ENCODE measurements at regions not wholly inside any gene's neighbourhood (a gene's known extent, or its start where the extent isn't known, plus 50 kb on each side); places are given as distances from the start of the nearest gene placed in this dataset.

DNA sequence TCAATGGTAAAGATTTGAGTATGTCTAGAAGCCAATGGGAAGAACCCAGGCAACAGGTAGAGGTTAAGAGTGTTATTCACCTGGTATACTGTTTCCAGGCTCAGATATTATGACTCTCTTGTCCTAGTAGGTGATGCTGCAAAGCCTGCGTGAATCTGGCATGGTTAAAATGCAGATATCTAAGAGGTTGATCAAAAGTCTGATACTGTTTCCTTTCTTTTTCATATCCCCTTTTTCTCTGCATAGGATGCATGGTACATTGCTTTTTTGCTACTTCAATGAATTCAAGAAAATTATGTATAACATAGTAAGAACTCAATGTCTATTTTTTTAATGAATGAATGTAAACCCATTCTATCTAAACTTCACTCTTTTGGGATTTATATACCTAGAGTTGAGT is 284.3 kb upstream of the KHDRBS2 start:
- H3K27ac Mint-ChIP-seq (ENCODE audit: unreplicated experiment), result no peak overlapping the region
- TF ChIP-seq, protein P1, sequence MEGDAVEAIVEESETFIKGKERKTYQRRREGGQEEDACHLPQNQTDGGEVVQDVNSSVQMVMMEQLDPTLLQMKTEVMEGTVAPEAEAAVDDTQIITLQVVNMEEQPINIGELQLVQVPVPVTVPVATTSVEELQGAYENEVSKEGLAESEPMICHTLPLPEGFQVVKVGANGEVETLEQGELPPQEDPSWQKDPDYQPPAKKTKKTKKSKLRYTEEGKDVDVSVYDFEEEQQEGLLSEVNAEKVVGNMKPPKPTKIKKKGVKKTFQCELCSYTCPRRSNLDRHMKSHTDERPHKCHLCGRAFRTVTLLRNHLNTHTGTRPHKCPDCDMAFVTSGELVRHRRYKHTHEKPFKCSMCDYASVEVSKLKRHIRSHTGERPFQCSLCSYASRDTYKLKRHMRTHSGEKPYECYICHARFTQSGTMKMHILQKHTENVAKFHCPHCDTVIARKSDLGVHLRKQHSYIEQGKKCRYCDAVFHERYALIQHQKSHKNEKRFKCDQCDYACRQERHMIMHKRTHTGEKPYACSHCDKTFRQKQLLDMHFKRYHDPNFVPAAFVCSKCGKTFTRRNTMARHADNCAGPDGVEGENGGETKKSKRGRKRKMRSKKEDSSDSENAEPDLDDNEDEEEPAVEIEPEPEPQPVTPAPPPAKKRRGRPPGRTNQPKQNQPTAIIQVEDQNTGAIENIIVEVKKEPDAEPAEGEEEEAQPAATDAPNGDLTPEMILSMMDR (IDR thresholded peaks at IDR 0.05; ENCODE audit: unreplicated experiment), result no peak
- no peaks in the 10 kb centered on the region for H3K36me3 Mint-ChIP-seq (ENCODE audit: low read depth, unreplicated experiment)

DNA sequence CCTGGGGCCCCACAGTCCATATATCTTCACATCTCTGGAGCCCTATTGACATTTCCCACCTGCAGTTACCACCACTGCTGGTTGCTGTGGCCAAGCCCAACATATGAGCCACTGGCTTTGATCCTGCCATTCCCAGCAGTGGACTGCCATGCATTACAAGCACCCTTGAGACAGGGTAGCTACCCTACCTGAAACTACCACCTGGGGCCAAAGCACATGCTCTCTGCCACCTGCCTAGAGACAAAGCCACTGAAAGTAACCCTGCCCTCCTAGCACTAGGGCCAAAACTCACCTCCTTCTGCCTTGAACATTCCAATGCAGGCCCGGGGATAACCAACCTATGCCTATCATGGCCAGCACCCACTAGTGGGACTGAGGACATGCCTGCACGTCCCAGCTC is 255.5 kb upstream of the KHDRBS2 start:
- Mint-ChIP-seq H3K27me3 (ENCODE audit: unreplicated experiment) (no peaks in the 10 kb centered on the region), H3K9me3 (ENCODE audit: unreplicated experiment) (no peaks in the 10 kb centered on the region), H3K36me3 (ENCODE audit: low read depth, unreplicated experiment) (no peaks in the 10 kb centered on the region), H3K4me1 (ENCODE audit: unreplicated experiment) (no peaks in the 10 kb centered on the region), H3K27ac (ENCODE audit: unreplicated experiment) (no peak overlapping the region), H3K4me3 (ENCODE audit: unreplicated experiment) (no peak overlapping the region)
- no peak for DNase-seq (ENCODE audit: low spot score)
- TF ChIP-seq, protein P1 (IDR thresholded peaks at IDR 0.05; ENCODE audit: unreplicated experiment), result no peak

More for the DNA sequence above, 284.3 kb upstream of the KHDRBS2 start:
- Mint-ChIP-seq H3K27me3 (ENCODE audit: unreplicated experiment) (no peaks in the 10 kb centered on the region), H3K4me1 (ENCODE audit: unreplicated experiment) (peaks cover 6% of the 10 kb centered on the region), H3K4me3 (ENCODE audit: unreplicated experiment) (no peak overlapping the region), H3K9me3 (ENCODE audit: unreplicated experiment) (no peaks in the 10 kb centered on the region)
- no peak for DNase-seq (ENCODE audit: low spot score)

DNA sequence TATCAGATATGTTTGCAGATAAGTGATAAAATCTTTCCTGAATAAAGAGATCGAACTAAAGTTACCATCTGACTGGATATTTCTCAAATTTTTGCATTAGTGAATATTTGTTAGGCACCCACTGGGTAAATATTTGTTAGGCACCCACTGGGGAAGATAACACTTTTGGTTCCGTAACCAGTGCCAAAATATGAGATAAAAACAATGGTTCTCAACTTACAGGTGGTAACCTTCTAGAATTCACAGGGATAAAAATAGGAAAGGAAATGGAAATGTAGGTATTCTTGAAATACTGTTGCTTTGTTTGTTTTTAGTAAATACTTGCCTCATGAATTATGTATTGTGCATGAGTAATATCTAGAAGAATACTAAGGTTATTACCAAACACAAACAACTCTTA is 245.0 kb upstream of the KHDRBS2 start:
- no peak for DNase-seq (ENCODE audit: low spot score)
- Mint-ChIP-seq H3K9me3 (ENCODE audit: unreplicated experiment) (no peaks in the 10 kb centered on the region), H3K4me1 (ENCODE audit: unreplicated experiment) (no peaks in the 10 kb centered on the region), H3K36me3 (ENCODE audit: low read depth, unreplicated experiment) (peaks cover 3% of the 10 kb centered on the region), H3K27ac (ENCODE audit: unreplicated experiment) (no peak overlapping the region), H3K4me3 (ENCODE audit: unreplicated experiment) (no peak overlapping the region), H3K27me3 (ENCODE audit: unreplicated experiment) (no peaks in the 10 kb centered on the region)
- TF ChIP-seq, protein P1 (IDR thresholded peaks at IDR 0.05; ENCODE audit: unreplicated experiment), result no peak

DNA sequence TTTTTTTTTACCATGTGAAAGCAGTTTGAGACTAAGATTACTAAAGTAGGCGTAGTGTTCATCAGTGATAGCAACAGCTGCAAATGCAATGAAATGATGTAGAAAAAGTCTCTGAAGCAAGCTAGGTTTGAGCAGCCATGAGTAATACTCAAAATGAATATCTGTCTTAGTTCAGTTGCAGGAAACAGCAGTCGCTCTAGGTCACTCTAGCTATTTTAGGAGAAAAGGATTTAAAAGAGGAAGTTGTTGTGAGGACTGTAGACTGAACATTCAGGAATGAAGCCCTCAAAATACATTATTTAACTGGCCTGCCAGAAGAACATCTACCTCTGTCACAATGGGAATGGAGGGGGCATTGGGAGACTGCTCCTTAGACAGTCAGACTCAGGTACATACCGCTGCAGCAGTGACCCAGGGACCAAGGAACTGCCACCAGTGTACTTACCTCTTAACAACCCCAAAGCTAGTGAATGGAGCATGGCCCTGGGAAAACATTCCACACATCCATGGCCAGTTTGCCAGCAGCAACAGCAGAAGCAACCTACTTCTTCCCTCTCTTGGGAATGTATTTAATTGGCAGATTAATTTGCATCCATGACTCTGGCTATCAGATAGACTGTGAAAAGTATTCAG is 243.0 kb upstream of the KHDRBS2 start:
- Mint-ChIP-seq H3K36me3 (ENCODE audit: low read depth, unreplicated experiment) (no peaks in the 10 kb centered on the region), H3K27me3 (ENCODE audit: unreplicated experiment) (no peaks in the 10 kb centered on the region), H3K4me1 (ENCODE audit: unreplicated experiment) (no peaks in the 10 kb centered on the region), H3K27ac (ENCODE audit: unreplicated experiment) (no peak overlapping the region), H3K4me3 (ENCODE audit: unreplicated experiment) (no peak overlapping the region), H3K9me3 (ENCODE audit: unreplicated experiment) (no peaks in the 10 kb centered on the region)
- no peak for DNase-seq (ENCODE audit: low spot score)
- TF ChIP-seq, protein P1 (IDR thresholded peaks at IDR 0.05; ENCODE audit: unreplicated experiment), result no peak

DNA sequence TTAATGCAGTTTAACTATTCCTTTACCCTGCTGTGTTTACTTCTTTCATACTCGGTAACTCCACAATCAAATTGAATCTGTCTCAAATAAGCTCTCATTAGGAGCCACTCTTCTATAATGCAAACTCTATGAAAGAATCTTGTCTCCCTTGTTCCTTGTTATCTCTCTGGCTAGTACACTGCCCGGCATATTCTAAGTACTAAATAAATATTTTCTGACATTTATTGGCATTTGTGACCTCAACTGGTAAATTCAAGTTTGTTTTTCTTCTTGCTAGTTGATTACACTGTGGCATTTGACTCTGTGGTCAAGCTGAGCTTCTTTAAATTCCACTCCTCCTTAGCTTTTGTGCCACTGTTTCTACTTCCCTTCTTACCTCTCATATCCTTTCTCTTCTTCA is 237.6 kb upstream of the KHDRBS2 start:
- H3K36me3 Mint-ChIP-seq (ENCODE audit: low read depth, unreplicated experiment), result no peaks in the 10 kb centered on the region
- H3K27me3 Mint-ChIP-seq (ENCODE audit: unreplicated experiment), result no peaks in the 10 kb centered on the region
- TF ChIP-seq, protein P1 (IDR thresholded peaks at IDR 0.05; ENCODE audit: unreplicated experiment), result no peak
- H3K9me3 Mint-ChIP-seq (ENCODE audit: unreplicated experiment), result no peaks in the 10 kb centered on the region
- H3K4me3 Mint-ChIP-seq (ENCODE audit: unreplicated experiment), result no peak overlapping the region
- no peak overlapping the region for H3K27ac Mint-ChIP-seq (ENCODE audit: unreplicated experiment)
- H3K4me1 Mint-ChIP-seq (ENCODE audit: unreplicated experiment), result no peaks in the 10 kb centered on the region
- no peak for DNase-seq (ENCODE audit: low spot score)

Data from endothelial cell (in vitro differentiated cells).